HEK293T (cell line): ENCODE measurements at regions not wholly inside any gene's neighbourhood (a gene's known extent, or its start where the extent isn't known, plus 50 kb on each side); places are given as distances from the start of the nearest gene placed in this dataset.

Experiments used
- ARNT ChIP-seq: fragments of 450-650 bp; IDR thresholded peaks from 2 replicates; pipeline ENCODE4 v1.6.1; 2017; ENCODE audit warnings: mild to moderate bottlenecking
- BHLHE40 ChIP-seq: fragments of 450-650 bp; IDR thresholded peaks from 2 replicates; pipeline ENCODE4 v1.6.1; 2016; ENCODE audit warnings: mild to moderate bottlenecking, moderate library complexity, borderline replicate concordance
- CTBP1 ChIP-seq: fragments of 450-650 bp; IDR thresholded peaks from 2 replicates; pipeline ENCODE4 v1.6.1; 2016; ENCODE audit warnings: borderline replicate concordance
- ELF4 ChIP-seq: fragments of 450-650 bp; IDR thresholded peaks from 2 replicates; pipeline ENCODE4 v1.6.1; 2017; ENCODE audit warnings: antibody characterized with exemption
- FOXA1 ChIP-seq: fragments of 450-650 bp; IDR thresholded peaks from 2 replicates; pipeline ENCODE4 v1.6.1; 2016; ENCODE audit warnings: mild to moderate bottlenecking
- FOXK2 ChIP-seq: fragments of 450-650 bp; IDR thresholded peaks from 2 replicates; pipeline ENCODE4 v1.6.1; 2016; ENCODE audit warnings: mild to moderate bottlenecking
- FOXM1 ChIP-seq: fragments of 450-650 bp; IDR thresholded peaks from 2 replicates; pipeline ENCODE4 v1.6.1; 2017; ENCODE audit warnings: mild to moderate bottlenecking, borderline replicate concordance
- L3MBTL2 ChIP-seq: fragments of 450-650 bp; conservative IDR thresholded peaks from 2 replicates; pipeline ENCODE4 v1.6.1; 2016; ENCODE audit warnings: mild to moderate bottlenecking
- LEF1 ChIP-seq: fragments of 450-650 bp; IDR thresholded peaks from 2 replicates; pipeline ENCODE4 v1.6.1; 2017; ENCODE audit warnings: mild to moderate bottlenecking, borderline replicate concordance
- PKNOX1 ChIP-seq: fragments of 450-650 bp; IDR thresholded peaks from 2 replicates; pipeline ENCODE4 v1.6.1; 2016
- SP1 ChIP-seq: fragments of 450-650 bp; IDR thresholded peaks from 2 replicates; pipeline ENCODE4 v1.6.1; 2017
- SUZ12 ChIP-seq: fragments of 450-650 bp; IDR thresholded peaks from 2 replicates; pipeline ENCODE4 v1.6.1; 2016; ENCODE audit warnings: mild to moderate bottlenecking
- ZNF384 ChIP-seq: fragments of 450-650 bp; IDR thresholded peaks from 2 replicates; pipeline ENCODE4 v1.6.1; 2016

DNA sequence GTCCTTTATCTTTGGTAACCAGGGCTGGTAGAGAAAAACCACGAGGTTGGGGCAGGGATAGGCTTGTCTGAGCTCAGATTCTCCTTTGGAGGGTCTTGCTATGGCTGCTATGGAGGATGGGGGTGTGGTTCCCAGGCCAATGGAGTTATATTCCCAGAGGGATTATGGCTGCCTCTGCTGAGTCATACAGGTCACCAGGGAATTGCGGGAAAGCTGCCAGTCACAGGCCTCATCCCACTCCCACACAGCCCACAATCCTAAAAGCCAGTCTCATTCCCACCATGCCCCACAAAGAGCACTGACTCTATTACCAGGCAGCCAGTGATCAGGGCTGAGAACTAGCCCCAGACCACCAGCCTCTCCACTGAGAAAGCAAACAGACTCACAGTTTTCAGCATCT, 316.6 kb upstream of the TMEM229A start:
- TF ChIP-seq LEF1 = no peak
- TF ChIP-seq SP1 = no peak
- TF ChIP-seq ELF4 = no peak
- no peak for TF ChIP-seq ZNF384
- no peak for TF ChIP-seq FOXM1
- TF ChIP-seq FOXK2 = no peak
- TF ChIP-seq L3MBTL2 = no peak
- TF ChIP-seq BHLHE40 = no peak
- no peak for TF ChIP-seq SUZ12
- no peak for TF ChIP-seq CTBP1
- TF ChIP-seq ARNT = no peak
- TF ChIP-seq FOXA1 = no peak
- TF ChIP-seq PKNOX1 = no peak
